Brain microvascular endothelial cell (primary cell): ENCODE measurements at regions not wholly inside any gene's neighbourhood (a gene's known extent, or its start where the extent isn't known, plus 50 kb on each side); places are given as distances from the start of the nearest gene placed in this dataset.

Experiments
- DNase-seq: peaks from one replicate; pipeline ENCODE4 v3.0.0-alpha.2; 2020
- H3K27ac ChIP-seq: fragments of 250-450 bp; sonication (Bioruptor Pico); 2 replicates; pipeline ENCODE4 v1.5.1; 2020; ENCODE audit warnings: mild to moderate bottlenecking, moderate library complexity
- H3K27me3 ChIP-seq: fragments of 250-450 bp; sonication (Bioruptor Pico); replicated peaks from 2 replicates; pipeline ENCODE4 v1.5.1; 2020; ENCODE audit warnings: mild to moderate bottlenecking
- H3K36me3 ChIP-seq: fragments of 250-450 bp; sonication (Bioruptor Pico); replicated peaks from 2 replicates; pipeline ENCODE4 v1.5.1; 2020; ENCODE audit warnings: mild to moderate bottlenecking
- H3K4me3 ChIP-seq: 2 replicates; pipeline ENCODE4 v1.5.1; 2011; ENCODE audit warnings: low read depth, mild to moderate bottlenecking, control low read depth, low read length, moderate library complexity
- in situ Hi-C: cut with HindIII; loops from 2 replicates; pipeline ENCODE4 v1.10.0; 2017; ENCODE audit warnings: low sequenced_read_pairs, low pct_ligation_motif_present
- TF ChIP-seq, protein P1 (sequence below): IDR thresholded peaks from 2 replicates; pipeline ENCODE4 v1.5.1; 2011; ENCODE audit warnings: low read depth, mild to moderate bottlenecking, moderate library complexity, low read length, control low read depth, inconsistent platforms; ENCODE audit errors: missing control alignments

DNA sequence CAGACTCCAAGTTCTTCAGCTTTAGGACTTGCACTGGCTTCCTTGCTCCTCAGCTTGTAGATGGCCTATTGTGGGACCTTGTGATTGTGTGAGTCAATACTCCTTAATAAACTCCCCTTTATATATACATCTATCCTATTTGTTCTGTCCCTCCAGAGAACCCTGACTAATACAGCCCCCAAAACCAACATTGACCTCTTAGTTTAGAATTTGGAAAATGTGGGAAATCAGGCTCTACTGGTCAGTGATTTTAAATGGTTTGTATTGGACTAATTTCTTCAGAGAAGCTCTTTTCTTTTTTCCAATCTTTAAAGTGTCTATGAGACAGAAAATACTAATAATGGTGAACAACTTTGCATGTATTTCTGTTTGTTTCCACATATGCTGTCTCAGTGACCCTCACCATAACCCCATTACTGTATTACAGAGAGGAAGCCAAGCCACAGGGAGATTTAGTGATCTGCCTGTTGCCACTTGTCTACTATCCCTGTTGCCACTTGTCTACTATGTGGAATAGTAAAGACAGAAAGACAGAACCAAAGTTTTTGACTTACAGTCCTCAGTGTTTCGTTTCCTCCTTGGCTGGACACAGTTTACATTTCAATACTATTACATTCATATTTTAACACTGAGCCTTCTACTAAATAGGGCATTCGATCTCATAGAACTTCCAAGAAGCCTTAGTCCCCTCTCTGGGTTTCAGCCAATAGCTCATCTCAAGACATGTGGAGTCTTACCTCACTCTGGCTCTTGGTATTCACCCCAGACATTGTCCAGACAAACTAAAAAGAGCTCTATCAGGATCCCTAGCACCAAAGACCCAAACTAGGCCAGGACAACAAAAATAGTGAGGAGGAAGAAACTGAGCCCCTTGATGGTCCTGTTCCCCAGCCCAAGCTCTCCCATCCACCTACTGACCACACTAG lies 121.0 kb downstream of the AKR1D1 start:
- Histone ChIP-seq H3K27ac (no peak overlapping the region), H3K27me3 (no peaks in the 10 kb centered on the region), H3K36me3 (no peaks in the 10 kb centered on the region), H3K4me3 (no peak overlapping the region)
- DNase-seq: no peak
- TF ChIP-seq, protein P1, sequence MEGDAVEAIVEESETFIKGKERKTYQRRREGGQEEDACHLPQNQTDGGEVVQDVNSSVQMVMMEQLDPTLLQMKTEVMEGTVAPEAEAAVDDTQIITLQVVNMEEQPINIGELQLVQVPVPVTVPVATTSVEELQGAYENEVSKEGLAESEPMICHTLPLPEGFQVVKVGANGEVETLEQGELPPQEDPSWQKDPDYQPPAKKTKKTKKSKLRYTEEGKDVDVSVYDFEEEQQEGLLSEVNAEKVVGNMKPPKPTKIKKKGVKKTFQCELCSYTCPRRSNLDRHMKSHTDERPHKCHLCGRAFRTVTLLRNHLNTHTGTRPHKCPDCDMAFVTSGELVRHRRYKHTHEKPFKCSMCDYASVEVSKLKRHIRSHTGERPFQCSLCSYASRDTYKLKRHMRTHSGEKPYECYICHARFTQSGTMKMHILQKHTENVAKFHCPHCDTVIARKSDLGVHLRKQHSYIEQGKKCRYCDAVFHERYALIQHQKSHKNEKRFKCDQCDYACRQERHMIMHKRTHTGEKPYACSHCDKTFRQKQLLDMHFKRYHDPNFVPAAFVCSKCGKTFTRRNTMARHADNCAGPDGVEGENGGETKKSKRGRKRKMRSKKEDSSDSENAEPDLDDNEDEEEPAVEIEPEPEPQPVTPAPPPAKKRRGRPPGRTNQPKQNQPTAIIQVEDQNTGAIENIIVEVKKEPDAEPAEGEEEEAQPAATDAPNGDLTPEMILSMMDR: no peak
- in situ Hi-C loops: no loop called here

DNA sequence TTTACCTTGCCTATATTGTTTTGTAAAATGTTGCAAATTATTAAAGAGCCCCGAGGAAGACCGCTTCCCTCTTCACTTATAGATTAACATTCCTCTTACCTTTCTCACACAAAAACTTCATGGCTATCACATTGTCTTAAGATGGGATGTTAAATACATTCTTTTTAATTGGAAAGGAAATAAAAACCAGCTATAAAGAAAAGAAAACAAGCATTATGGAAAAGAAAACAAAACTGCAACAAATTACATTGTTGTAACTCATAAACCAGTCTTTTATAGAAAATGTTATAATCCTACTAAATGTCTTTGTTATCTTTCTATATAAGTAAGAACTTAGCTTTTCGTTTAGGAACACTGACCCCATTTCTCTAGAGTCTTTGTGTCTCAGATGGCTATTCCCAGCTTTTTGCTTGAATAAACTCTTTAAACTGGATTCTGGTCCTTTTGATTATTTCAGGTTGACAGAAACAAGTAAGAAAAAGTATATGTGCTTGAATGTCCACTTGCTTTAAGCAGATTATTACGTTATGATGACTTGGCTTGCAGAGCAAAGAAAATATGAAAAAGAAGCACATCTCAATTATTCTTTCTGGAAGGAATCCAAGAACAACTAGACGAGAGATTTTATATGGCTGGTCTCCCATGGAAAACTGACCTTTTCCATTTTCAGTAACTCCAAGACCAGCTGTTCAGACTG lies 128.2 kb downstream of the AKR1D1 start:
- Histone ChIP-seq H3K27me3 (no peaks in the 10 kb centered on the region), H3K27ac (no peak overlapping the region), H3K36me3 (no peaks in the 10 kb centered on the region), H3K4me3 (no peak overlapping the region)
- peak; percentile 51 for DNase-seq
- TF ChIP-seq, protein P1: no peak
- in situ Hi-C loops: no loop called here

DNA sequence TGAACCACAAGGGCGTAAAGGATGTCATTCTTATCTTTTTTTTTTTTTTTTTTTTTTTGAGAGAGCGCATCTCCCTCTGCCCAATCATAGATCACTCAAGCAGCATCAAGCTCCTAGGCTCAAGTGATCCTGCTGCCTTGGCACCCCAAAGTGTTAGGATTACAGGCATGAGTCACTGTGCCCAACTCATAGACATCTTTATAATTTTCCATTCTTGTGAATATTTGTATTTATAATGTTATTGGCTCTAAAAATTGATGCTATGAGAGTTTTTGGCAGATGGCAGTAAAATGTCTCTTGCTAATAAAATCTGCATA lies 128.7 kb downstream of the AKR1D1 start:
- H3K27ac ChIP-seq: no peak overlapping the region
- H3K36me3 ChIP-seq: no peaks in the 10 kb centered on the region
- H3K4me3 ChIP-seq: no peak overlapping the region
- in situ Hi-C loops: no loop called here
- no peaks in the 10 kb centered on the region for H3K27me3 ChIP-seq
- TF ChIP-seq, protein P1: no peak
- DNase-seq: no peak

DNA sequence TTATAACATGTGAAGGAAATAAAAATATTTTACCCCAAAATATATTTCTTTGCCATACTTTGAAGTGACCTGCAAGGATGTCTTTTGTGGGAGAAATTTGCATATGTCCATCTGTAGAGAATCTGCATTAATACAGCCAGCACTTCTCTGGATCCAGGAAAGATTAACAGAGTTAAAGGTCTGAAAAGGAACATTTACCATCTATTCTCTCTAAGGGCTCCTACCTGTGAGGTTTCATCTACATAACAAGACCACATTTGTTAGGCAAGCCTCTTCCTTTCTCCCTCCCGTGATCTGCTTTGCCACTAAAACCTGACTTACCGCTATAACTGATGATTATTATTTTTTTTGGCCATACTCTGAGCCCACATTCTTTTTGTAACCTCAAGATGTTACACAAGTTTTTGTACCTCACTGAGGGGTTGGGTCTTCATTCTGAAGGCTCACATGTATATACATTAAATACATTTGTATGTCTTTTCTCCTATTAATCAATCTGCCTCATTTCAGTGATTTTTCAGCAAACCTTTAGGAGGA lies 129.4 kb downstream of the AKR1D1 start:
- H3K27me3 ChIP-seq: no peaks in the 10 kb centered on the region
- DNase-seq: peak; percentile 20
- in situ Hi-C loops: no loop called here
- no peak overlapping the region for H3K27ac ChIP-seq
- TF ChIP-seq, protein P1: no peak
- H3K36me3 ChIP-seq: no peaks in the 10 kb centered on the region
- H3K4me3 ChIP-seq: no peak overlapping the region

DNA sequence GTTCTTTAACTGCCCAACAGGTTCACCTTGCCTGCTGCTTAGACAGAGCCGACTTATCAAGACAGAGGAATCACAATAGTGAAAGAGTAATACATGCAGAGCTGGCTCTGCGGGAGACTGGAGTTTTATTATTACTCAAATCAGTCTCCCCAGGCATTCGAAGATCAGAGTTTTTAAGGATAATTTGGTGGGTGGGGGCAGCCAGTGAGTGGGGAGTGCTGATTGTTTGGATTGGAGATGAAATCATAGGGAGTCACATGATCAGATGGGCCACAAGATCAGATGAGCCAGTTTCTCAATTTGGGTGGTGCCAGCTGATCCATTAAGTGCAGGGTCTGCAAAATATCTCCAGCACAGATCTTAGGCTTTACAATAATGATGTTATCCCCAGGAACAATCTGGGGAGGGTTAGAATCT lies 131.3 kb downstream of the AKR1D1 start:
- no peak overlapping the region for H3K27ac ChIP-seq
- H3K4me3 ChIP-seq: no peak overlapping the region
- no peaks in the 10 kb centered on the region for H3K27me3 ChIP-seq
- TF ChIP-seq, protein P1: no peak
- in situ Hi-C loops: no loop called here
- no peaks in the 10 kb centered on the region for H3K36me3 ChIP-seq
- DNase-seq: no peak
